ENCODE measurements at regions not wholly inside any gene's neighbourhood (a gene's known extent, or its start where the extent isn't known, plus 50 kb on each side); places are given as distances from the start of the nearest gene placed in this dataset.

- TF ChIP-seq CTCF (conservative IDR thresholded peaks at IDR 0.05; ENCODE audit: low read length) (no peak), EZH2phosphoT487 (IDR thresholded peaks at IDR 0.05; ENCODE audit: borderline replicate concordance, low read depth, low read length) (no peak)
Observed at GRCh38 chr5:4422247-4422646, 717.9 kb upstream of the ADAMTS16 start.

Measured in OCI-LY7 (cell line).